NCI-H1417 treated with DMSO at 0.1 percent for 48 hours (cell line): ENCODE measurements at regions not wholly inside any gene's neighbourhood (a gene's known extent, or its start where the extent isn't known, plus 50 kb on each side); places are given as distances from the start of the nearest gene placed in this dataset.

Experiments
- DNase-seq: peaks from one replicate; lab custom pipeline; 2025; lab: John Stamatoyannopoulos, UW

DNA sequence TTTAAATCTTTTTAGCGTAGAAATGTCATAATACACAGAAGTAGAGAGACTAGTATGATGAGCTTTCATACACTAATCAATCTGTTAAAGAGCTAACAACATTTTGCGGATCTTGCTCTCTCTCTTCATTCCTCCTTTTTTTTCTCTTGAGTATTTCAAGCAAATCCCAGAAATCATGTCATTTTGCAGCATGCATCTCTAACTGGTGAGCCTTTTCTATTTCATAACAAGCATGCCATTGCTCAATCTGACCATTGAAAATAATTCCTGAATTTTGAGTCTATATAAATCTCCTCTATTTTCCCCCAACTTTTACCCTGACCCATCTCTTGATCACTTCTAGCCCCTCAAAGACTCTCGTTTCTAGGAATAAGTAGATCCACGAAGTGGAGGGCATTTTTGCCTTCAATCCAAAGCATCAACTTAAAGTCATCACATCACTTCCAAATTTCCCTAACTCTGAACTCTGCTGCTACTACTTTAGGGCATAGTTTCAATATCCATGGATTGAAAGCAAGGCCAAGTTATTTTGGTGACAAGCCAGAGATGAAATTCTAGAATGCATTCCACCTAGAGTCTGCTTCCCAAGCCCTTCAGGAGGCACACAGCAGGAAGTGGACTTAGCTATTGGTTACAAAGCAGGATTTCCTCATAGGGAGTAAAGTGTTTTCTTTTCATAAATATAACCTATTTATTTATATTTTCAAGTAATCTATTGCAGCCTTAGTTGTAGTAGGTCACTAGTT is 253.5 kb upstream of the ZPLD1 start:
- DNase-seq: no peak

DNA sequence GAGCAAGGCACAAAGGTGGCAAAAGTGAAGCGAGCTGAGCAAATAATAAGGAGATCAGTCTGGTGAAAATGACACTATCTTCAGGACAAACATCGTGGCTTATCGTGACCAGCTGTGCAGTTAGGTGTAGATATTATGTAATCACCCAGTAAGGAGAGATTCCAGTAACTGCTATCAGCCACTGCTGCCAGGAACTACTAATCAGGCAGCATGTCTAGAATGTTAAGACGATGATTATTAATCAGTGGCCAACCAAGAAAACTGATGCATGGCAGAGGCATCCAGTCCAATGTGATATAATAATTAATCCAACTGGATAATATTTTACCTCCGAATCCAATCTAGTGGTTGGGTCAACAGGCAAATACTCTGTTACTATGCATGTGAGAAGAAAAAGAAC is 252.7 kb upstream of the ZPLD1 start:
- no peak for DNase-seq

DNA sequence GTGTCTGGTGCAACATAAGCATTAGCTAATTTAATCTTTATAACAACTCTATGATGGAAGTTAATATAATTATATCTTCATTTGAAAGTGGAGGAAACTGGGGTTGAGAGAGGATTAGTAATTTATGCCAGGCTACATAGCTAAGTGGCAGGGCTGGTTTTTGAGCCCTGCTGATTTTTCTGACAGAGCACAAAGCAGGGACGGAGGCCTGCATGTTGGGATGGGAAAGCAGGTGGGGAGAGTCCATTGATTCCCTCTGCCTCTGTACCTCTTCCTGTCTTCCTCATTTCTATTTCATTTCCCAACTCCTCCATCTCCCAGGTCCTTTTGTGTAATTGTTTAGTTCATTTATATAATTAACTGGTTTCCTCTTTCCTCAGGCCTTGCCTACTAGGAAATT is 251.6 kb upstream of the ZPLD1 start:
- DNase-seq: no peak

DNA sequence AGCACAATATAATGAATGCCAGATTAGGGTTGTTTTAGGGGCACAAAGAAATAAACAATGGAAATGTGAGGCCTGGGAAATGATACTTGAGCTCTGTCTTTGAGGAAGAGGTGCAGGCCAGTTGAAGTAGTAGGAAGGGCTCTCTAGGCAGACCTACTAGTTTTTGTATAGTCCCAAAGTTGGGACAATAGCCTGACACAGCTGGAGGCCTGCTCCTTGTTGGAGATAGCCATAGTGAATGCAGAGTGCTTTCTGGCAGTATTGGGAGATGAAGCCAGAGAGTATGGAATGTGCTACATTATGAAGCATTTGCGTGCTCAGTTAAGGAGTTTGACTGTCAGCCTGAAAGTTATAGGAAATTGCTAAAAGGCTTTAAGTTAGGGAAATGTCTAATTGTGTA is 251.2 kb upstream of the ZPLD1 start:
- DNase-seq: no peak

DNA sequence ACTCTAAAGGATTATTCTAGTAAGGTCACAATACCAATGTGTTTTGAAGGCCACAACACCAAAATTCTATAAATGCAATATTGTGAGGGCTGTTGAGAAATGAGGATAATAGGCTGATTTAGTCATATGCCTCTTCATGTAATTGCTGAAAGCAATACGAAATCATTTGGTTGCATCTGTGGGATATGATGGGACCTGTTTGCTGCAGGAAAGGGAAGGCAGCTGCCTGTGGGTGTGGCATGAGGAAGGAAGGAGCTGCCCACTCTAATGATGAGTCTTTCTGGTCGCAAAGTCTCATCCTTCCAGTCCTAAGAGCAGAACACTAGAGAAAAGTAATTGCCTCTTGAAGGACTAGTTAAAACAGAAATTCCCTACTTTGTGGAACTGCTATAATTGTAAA is 245.3 kb upstream of the ZPLD1 start:
- no peak for DNase-seq

DNA sequence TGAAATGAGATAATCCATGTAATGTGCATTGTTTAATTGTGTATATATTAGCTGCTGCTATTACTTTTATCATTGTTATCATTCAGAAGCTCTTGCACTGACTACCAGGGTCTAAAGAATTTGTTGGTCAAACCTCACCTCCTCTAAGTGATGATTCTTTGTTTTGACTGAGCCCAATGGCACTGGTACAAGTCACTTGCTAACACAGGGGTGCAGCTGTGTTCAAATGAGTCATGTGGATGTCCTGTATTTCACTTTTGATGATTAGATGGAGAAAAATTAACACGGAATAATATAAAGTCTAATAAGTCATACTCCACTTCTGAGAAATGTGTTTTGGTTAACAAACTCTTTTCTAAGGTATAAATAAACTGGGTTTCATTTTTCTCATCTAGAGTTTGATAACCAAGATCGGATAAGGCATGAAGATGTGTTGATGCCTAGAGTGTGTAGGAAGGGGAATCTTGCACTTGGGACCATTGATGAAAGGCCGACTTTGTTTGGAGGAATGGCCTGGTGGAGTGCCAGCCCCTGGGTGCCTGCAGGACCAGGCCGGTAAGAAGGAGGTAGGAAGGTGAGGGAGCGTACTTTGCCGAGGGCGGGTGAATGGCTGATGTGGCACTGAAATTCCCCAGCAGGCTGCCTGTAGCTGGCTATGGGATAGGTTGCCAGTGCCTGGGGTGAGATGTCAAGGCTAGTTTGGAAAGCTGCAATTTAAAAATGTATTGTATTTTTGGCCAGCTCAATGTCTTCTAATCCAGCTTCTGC is 244.7 kb upstream of the ZPLD1 start:
- no peak for DNase-seq

DNA sequence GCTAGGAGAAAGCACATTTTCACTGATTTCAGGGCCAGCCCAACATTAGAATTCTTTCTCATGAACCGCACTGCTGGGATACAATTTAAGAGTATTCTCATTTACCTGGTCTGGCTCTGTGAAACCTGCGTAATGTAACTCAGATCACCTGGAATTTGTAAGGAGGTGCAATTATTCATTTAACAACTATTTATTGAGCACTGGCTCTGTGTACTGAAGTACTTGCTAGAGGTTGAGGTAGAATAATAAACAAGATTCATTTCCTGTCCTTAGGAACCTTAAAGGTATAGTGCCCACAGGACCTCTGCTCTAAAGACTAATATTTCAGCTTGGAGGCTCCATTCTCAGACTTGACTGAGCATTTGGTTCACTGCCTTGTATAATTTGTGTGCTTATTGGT is 242.2 kb upstream of the ZPLD1 start:
- DNase-seq: no peak

DNA sequence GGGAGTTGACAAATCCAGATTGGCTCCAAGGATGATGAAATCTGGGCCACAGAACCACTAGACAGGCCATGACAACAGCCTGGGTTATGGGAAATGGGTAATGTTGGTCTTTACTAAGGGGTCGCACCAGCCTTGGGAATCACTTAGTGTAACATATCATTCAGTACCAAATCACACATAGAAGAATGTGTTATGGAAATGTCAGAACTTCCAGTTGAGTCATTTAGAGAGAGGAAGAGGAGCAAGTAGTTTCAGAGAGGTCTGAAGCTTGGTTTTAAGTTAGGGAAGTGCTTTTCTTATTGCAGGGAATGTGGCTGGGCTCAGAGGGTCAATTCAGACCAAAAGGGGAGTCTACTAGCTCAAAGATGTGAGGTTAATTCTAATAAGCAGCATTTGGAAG is 241.6 kb upstream of the ZPLD1 start:
- DNase-seq: no peak

DNA sequence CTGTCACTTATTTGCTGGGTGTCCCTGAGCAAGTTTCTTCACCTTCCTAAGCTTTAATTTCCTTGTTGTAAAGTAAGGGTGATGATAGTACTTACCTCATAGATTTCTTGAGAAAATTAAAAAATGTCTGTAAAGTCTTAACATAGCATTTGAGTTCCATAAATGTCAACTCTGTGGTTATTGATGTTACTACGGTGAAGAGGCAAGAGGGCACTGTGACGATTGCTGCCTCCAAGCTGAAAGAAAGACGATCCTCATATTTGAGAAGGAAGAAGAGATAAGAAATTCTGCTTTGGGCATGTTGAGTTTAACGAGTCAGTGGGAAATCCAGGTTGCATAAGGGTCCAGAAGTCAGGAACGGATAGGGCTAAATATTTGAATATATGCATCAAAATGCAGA is 240.8 kb upstream of the ZPLD1 start:
- no peak for DNase-seq

DNA sequence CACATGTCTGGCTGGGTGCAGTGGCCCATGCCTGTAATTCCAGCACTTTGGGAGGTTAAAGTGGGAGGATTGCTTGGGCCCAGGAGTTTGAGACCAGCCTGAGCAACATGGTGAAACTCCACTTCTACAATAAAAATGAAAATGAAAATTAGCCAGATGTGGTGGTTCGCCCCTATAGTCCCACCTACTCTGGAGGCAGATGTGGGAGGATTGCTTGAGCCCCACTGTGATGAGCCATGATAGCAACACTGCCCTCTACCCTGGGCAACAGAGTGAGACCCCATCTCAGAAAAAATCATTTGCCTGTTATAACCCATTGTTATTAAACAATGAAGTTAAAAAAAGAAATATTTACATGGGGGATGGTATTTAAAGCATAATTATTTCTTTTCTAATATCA is 240.1 kb upstream of the ZPLD1 start:
- DNase-seq: no peak

DNA sequence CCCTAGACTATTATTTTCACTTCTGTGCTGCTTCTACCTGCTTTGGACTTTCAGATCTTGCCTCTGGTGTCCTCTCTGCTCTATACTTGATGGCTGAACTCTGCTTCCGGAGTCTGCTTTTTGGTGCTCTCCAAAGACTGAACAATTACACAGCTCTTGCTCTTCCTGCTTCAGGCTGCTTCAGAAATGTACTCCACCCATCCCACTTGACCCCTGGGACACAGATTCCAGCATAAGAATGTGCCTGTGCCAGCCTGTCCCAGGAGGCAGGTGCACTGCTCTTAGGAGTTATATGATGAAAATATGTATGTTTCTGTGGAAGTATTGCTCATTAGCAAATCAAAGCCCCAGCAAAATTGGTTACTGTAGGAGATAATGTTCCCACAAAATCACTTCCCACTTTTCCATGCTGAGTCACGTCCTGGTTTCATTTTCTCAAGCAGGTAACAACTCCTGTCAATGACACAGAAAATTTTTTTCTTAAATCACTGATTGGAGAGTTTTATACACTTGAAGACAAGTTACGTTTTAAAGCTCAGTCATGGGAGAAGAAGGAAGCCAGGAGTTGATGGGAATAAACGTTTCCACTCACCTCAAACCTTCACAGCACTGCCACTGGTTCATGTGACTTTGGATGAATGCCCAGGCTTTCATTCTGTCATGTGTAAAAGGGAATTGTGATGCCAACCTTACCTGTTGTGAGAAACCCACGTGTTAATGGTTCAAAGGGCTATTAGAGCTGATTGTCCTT is 239.4 kb upstream of the ZPLD1 start:
- no peak for DNase-seq

DNA sequence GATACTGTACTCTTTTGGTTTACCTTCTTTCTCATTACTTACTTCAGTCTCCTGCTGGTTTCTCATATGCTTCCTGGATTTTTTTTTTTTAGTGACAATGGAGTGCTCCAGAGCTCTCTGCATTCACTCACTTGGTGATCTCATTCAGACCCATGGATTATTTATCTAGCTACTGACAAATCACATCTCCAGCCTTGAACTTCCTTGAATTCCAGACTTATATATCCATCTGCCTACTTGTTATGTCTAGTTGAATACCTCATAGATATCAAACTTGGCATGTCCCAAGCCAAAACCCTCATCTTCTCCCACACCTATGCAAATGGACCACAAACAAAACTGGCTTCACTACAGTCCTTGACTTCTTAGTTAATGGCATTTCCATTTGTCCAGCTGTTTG is 234.7 kb upstream of the ZPLD1 start:
- DNase-seq: no peak

DNA sequence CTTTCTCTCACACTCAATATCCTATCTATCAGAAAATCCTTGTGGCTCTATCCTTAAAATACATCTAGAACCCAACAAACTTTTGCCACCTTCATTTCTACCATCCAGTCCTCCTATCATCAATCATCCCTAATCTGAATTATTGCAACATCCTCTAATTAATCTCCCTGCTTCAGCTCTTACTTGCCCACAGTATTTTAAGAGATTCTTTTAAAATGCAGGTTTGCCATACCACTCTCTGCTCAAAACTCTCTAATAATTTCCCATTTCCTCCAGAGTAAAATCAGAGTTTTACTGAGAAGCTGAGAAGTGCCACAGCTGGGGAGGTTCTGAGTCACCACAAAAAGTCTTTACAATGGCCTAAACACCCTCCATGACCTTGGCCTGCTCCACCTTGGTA is 234.3 kb upstream of the ZPLD1 start:
- DNase-seq: no peak

DNA sequence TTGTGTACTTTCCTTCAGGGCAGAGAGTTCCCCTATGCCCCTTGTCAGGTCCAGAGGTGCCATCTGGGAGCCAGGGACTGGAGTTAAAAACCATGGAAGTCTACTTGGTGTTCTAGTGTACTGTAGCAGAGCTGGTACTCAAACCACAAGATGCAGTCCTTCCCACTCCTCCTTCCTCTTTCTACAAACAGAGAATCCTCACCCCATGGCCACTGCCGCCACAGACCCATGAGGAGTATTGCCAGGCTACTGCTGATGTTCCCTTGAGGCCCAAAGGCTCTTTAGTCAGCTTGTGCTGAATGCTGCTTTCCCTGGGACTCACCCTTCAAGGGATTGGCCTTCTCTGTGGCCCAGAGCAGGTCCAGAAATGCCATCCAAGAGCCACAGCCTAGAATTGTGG is 229.2 kb upstream of the ZPLD1 start:
- no peak for DNase-seq

DNA sequence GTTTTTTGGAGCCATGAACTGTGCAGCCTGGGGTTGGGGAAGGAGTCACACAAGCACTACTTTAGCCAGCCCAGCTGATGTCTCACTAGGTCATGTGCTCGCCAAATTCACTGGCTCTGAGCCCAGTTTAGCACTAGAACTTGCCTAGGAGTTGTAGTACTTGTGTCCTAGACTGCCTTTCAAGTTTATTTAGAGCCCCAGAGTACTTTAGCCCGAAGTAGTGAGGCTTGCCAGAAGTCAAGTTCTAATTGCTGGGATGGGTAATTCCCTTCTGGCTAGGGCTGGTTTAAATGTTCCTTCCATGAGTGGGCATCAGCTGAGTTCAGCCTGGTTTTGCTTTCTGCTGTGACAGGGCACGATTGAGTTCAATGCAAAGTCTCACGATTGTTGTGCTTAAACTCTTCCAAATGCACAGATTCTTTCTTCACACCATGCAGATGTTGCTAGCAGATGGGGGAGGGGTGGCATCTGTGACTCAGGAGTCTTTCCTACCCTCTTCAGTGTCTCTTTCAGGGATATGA is 228.2 kb upstream of the ZPLD1 start:
- no peak for DNase-seq

DNA sequence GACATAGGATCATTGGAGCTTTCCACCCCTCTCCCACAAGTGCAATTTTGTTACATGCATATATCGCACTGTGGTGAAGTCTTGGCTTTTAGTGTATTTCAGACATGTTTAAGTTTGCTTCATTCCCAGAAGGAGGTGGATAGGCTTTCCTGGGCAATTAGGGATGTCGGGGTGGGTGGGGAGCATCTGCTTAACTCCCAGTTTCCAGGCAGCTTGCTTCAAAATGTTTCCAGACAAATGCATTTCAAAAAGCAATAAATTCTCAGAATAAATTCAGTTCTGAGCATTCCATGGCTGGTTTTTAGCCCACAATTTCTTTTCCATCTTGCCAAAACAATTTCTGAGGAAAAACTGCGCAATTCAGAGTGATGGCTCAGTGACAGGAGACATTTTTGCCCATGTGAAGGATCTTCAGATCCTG is 227.7 kb upstream of the ZPLD1 start:
- DNase-seq: no peak

DNA sequence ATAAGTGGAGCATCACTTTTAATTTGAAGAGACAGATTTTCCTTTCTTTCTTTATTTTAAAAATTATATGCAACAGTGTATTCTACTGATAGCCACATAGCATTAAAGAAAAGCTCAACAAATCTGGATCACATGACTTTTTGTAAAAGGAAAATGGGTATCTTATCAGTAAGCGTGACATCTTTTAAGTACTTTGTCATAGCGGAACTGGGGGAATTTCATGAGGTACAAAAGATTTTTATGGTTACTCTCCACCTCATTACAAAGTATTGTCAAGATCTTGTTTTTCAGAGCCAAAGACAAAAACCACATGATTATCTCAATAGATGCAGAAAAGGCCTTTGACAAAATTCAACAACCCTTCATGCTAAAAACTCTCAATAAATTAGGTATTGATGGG is 219.6 kb upstream of the ZPLD1 start:
- no peak for DNase-seq

DNA sequence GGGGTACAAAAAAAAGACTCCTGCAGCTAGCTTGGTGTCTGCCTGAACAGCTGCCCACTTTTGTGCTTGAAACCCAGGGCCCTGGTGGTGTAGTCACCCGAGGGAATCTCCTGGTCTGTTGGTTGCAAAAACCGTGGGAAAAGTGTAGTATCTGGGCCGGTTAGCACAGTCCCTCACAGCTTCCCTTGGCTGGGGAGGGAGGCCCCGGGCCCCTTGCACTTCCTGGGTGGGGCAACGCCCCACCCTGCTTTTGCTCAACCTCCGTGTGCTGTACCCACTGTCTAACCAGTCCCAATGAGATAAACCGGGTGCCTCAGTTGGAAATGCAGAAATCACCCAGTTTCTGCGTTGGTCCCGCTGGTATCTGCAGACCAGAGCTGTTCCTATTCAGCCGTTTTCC is 211.7 kb upstream of the ZPLD1 start:
- no peak for DNase-seq

DNA sequence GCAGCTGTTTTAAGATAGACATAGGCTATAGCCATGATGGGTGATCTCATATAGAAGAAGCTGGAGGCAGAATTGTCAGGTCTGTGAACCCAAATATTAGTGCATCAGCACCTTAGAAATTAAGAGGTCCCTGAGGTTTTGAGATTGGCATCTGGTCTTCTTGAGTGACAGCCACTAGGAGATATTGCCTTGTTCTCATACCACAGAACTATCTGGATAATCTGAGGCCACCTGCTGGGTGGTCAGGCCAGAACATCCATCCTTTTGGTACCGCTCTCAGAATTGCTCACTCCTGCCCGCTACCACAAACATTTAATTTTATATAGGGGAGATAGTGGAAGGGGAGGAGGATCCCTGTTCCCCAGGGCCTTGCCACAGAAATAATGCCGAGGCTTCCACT is 210.6 kb upstream of the ZPLD1 start:
- no peak for DNase-seq

DNA sequence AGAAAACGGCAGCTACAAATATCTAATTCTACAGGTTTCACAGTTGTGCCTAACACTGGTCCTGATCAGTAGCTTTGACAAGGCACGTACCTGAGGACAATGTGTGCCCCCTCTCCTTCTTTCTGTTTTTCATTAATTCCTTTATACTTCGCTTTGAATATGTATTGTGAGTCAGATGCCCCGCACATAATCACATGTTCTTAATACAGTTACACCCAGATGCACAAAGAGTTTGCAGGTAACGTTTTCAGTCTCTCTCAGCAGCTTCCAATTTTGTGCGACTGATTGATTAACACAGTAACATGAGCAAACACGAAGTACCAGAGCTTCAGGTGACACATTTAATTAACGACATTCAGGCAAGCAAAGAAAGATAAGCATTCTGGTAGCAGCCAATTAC is 209.8 kb upstream of the ZPLD1 start:
- no peak for DNase-seq

DNA sequence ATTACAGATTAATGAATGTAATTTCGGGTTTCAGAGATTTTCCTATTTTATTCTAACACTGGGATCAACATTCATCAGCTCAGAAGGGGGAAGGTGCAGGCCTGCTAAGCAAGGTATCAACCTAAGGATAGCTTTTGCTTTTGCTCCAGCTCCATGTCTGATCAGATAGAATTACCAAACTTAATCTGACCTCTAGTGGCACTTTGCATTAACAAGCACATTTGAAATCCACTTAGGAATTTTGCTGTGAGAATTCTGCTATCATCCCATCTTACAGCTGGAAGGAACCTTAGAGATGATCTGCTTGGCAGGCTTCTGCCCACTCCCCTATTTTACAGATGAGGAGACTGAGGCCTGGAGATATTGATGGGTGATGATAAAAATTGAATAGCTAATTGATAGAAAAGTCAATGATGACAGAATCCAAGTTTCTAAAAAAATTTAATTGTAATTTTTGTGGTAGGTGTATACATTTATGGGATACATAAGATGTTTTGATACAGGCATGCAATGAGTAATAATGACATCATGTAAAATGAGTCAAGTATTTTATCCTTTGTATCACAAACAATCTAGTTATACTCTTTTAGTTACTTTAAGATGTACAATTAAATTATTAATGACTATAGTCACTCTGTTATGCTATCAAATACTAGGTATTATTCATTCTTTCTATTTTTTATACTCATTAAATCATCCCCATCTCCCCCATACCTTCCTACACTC is 209.2 kb upstream of the ZPLD1 start:
- DNase-seq: peak; percentile 26

DNA sequence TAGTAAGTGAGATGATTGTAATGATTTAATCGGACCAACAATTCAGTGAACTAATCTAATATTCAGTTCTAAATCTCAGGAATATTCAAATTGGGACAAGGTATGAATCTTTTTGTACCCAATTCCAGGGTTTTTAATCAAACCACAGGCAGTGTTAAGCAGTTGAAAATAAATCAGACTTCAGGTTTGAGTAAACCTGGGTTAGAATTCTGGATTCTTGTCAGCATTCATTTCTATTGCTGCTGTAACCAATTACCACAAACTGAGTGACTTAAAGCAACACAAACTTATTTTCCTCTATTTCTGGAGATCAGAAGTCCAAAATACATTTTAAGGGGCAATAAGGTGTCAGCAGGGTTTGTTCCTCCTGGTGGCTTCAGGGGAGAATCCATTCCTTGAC is 208.4 kb upstream of the ZPLD1 start:
- no peak for DNase-seq
